Fibroblast of lung (primary cell): ENCODE measurements at regions not wholly inside any gene's neighbourhood (a gene's known extent, or its start where the extent isn't known, plus 50 kb on each side); places are given as distances from the start of the nearest gene placed in this dataset.

Source experiments
- CTCF ChIP-seq, 2 donors: IDR thresholded peaks in 1 of 2; conservative IDR thresholded peaks in 1 of 2; 1 replicate in 1 of 2; 2 replicates in 1 of 2; pipeline ENCODE4 v1.5.1; 2011 to 2012; ENCODE audit warnings: low read length in 2 of 2, control low read depth in 1 of 2, inconsistent platforms in 1 of 2, low read depth in 1 of 2, mild to moderate bottlenecking in 1 of 2
- EZH2 ChIP-seq: IDR thresholded peaks from 2 replicates; pipeline ENCODE4 v1.5.1; 2012; ENCODE audit warnings: low read length, control low read depth, mild to moderate bottlenecking; ENCODE audit errors: missing control alignments

- no peak for TF ChIP-seq CTCF (conservative IDR thresholded peaks at IDR 0.05 in 1 of 2, IDR thresholded peaks at IDR 0.05 in 1 of 2; ENCODE audit: low read depth in 1 of 2, low read length in 2 of 2)
- TF ChIP-seq EZH2, result no peak
Observed at GRCh38 chr7:4409946-4410345, 272.1 kb upstream of the FOXK1 start.
